GM12878 (cell line): ENCODE measurements at regions not wholly inside any gene's neighbourhood (a gene's known extent, or its start where the extent isn't known, plus 50 kb on each side); places are given as distances from the start of the nearest gene placed in this dataset.

Experiments used
- ATAC-seq: fragments of 200-7000 bp; cut with Tn5 transposase; 3 replicates; pipeline ENCODE4 v1.9.1; 2020; ENCODE audit warnings: mild to moderate bottlenecking, moderate library complexity
- BruUV-seq: library from RNA; stranded (reverse); fragments of 400-500 nt; replicated peaks from 2 replicates; lab custom pipeline; 2021; lab: Mats Ljungman, UMichigan
- CTCF ChIA-PET: fragments of 300-600 bp; sonication (Branson Sonifier 250); formaldehyde crosslinking; extraction: SDS; loops from one replicate; lab custom pipeline; 2021; ENCODE audit warnings: inconsistent platforms; lab: Yijun Ruan, JAX
- POLR2A ChIA-PET: fragments of 350-600 bp; formaldehyde crosslinking; extraction: SDS; loops from one replicate; lab custom pipeline; 2021; ENCODE audit warnings: inconsistent platforms; lab: Charles Lee
- RAD21 ChIA-PET: fragments of 300-600 bp; sonication (Branson Sonifier 250); formaldehyde crosslinking; loops from one replicate; lab custom pipeline; 2023; ENCODE audit warnings: antibody characterized with exemption; ENCODE audit not compliant: unreplicated experiment; lab: Charles Lee
- SMC1A ChIA-PET: fragments of 300-600 bp; sonication (Branson Sonifier 250); formaldehyde crosslinking; loops from one replicate; lab custom pipeline; 2023; ENCODE audit not compliant: unreplicated experiment, uncharacterized antibody; lab: Charles Lee
- DNase-seq: peaks from one replicate; pipeline ENCODE4 v3.0.0-alpha.2; 2011; ENCODE audit warnings: low read depth, low spot score
- FAIRE-seq: peaks from 3 replicates; lab custom pipeline; 2011; peaks lifted over from hg19 to GRCh38; lab: Jason Lieb, UNC
- H2AFZ ChIP-seq: 2 replicates; pipeline ENCODE4 v1.6.0; 2011; ENCODE audit warnings: low read depth, low read length, control low read depth; ENCODE audit not compliant: control insufficient read depth
- H3K27ac ChIP-seq: 2 replicates; pipeline ENCODE4 v1.5.1; 2011; ENCODE audit warnings: control low read depth; ENCODE audit not compliant: control insufficient read depth, insufficient read depth
- H3K27me3 ChIP-seq, 2 experiments: replicated peaks in 1 of 2; 2 replicates each; pipeline versions ENCODE4 v1.6.0 to v1.6.1; 2011; ENCODE audit warnings: low read length in 1 of 2; ENCODE audit not compliant: control insufficient read depth in 2 of 2, insufficient read depth in 2 of 2
- H3K36me3 ChIP-seq, 2 experiments: 2 replicates each; pipeline ENCODE4 v1.5.1; 2011; ENCODE audit warnings: low read length in 1 of 2; ENCODE audit not compliant: control insufficient read depth in 2 of 2, insufficient read depth in 2 of 2
- H3K4me1 ChIP-seq: 2 replicates; pipeline ENCODE4 v1.6.1; 2011; ENCODE audit warnings: mild to moderate bottlenecking, low read length, moderate library complexity, mixed read lengths; ENCODE audit not compliant: control insufficient read depth, insufficient read depth
- H3K4me2 ChIP-seq: 2 replicates; pipeline ENCODE4 v1.6.0; 2011; ENCODE audit warnings: control low read depth; ENCODE audit not compliant: control insufficient read depth, insufficient read depth
- H3K4me3 ChIP-seq: fragments of 200-600 bp; sonication (generic); 2 replicates; pipeline ENCODE4 v1.5.1; 2016
- H3K79me2 ChIP-seq: 2 replicates; pipeline ENCODE4 v1.6.0; 2011; ENCODE audit warnings: low read length; ENCODE audit not compliant: control insufficient read depth, insufficient read depth
- H3K9ac ChIP-seq: 2 replicates; pipeline ENCODE4 v1.8.0; 2011; ENCODE audit warnings: low read length, control low read depth, mixed read lengths; ENCODE audit not compliant: control insufficient read depth, insufficient read depth
- H3K9me3 ChIP-seq: replicated peaks from 3 replicates; pipeline ENCODE4 v1.5.1; 2011; ENCODE audit warnings: mild to moderate bottlenecking, low read length; ENCODE audit not compliant: control insufficient read depth, insufficient read depth
- H4K20me1 ChIP-seq: 2 replicates; pipeline ENCODE4 v1.6.0; 2011; ENCODE audit not compliant: control insufficient read depth, insufficient read depth
- CBFB ChIP-seq: IDR thresholded peaks from 2 replicates; pipeline ENCODE4 v1.6.1; 2016; ENCODE audit warnings: antibody characterized with exemption, low read depth
- CREB1 ChIP-seq: IDR thresholded peaks from 2 replicates; pipeline ENCODE4 v1.6.1; 2012; ENCODE audit warnings: low read depth, mild to moderate bottlenecking, inconsistent platforms
- FOXK2 ChIP-seq: fragments of 450-650 bp; IDR thresholded peaks from 2 replicates; pipeline ENCODE4 v1.6.1; 2017; ENCODE audit warnings: mild to moderate bottlenecking, moderate library complexity
- JUNB ChIP-seq: IDR thresholded peaks from 2 replicates; pipeline ENCODE4 v1.6.1; 2016; ENCODE audit warnings: antibody characterized with exemption, mild to moderate bottlenecking
- RB1 ChIP-seq: fragments of 450-650 bp; formaldehyde crosslinking; IDR thresholded peaks from 2 replicates; pipeline ENCODE4 v1.6.1; 2017; ENCODE audit warnings: mild to moderate bottlenecking, borderline replicate concordance
- SIN3A ChIP-seq: IDR thresholded peaks from 2 replicates; pipeline ENCODE4 v1.6.1; 2012; ENCODE audit warnings: low read depth, low read length, improper control_type of control experiment
- TARDBP ChIP-seq: IDR thresholded peaks from 2 replicates; pipeline ENCODE4 v1.6.1; 2016; ENCODE audit warnings: borderline replicate concordance
- TBL1XR1 ChIP-seq: IDR thresholded peaks from 2 replicates; pipeline ENCODE4 v1.6.1; 2012; ENCODE audit warnings: low read depth, low read length, improper control_type of control experiment
- USF1 ChIP-seq: IDR thresholded peaks from 2 replicates; pipeline ENCODE4 v1.6.1; 2011; ENCODE audit warnings: borderline replicate concordance, low read depth, mild to moderate bottlenecking, moderate library complexity, mixed read lengths, low read length; ENCODE audit not compliant: insufficient read depth; ENCODE audit errors: extremely low read length
- WGBS: methylation state at CpG from one replicate; pipeline ENCODE4 v1.1.6; 2016; ENCODE audit warnings: low lambda C conversion rate; ENCODE audit not compliant: insufficient replicate concordance, insufficient coverage; ENCODE audit errors: missing lambda C conversion rate; 5-methylcytosine and 5-hydroxymethylcytosine counted together
- in situ Hi-C: fragments of 300-500 bp; cut with MboI; formaldehyde crosslinking; loops from 9 replicates; pipeline ENCODE4 v1.14.3; 2018; ENCODE audit warnings: mixed read lengths
- intact Hi-C: fragments of 100-400 bp; cut with micrococcal nuclease; formaldehyde crosslinking; loops from one replicate; pipeline ENCODE4 v1.14.2; 2022; ENCODE audit not compliant: unreplicated experiment
- TF ChIP-seq, protein P1 (sequence below): IDR thresholded peaks from 2 replicates; pipeline ENCODE4 v1.6.1; 2012; ENCODE audit warnings: improper control_type of control experiment, low read depth, low read length; ENCODE audit not compliant: insufficient replicate concordance

GRCh38 chr5:124210111-124210910, 536.1 kb downstream of the ZNF608 start:
- ATAC-seq (no peak), FAIRE-seq (no peak), DNase-seq (no peak)
- Histone ChIP-seq H3K9ac (no peak overlapping the region), H3K4me2 (no peak overlapping the region), H3K4me1 (no peaks in the 10 kb centered on the region), H3K79me2 (no peaks in the 10 kb centered on the region), H2AFZ (no peak overlapping the region), H4K20me1 (no peaks in the 10 kb centered on the region), H3K27ac (no peak overlapping the region), H3K4me3 (no peak overlapping the region), H3K9me3 (no peaks in the 10 kb centered on the region; the same call in 2 of the 3 replicates), H3K27me3 (no peaks in the 10 kb centered on the region), H3K36me3 (no peaks in the 10 kb centered on the region)
- POLR2A ChIA-PET, result no interaction called here
- SMC1A ChIA-PET, result no interaction called here
- no peak for TF ChIP-seq TARDBP
- TF ChIP-seq, protein P1, sequence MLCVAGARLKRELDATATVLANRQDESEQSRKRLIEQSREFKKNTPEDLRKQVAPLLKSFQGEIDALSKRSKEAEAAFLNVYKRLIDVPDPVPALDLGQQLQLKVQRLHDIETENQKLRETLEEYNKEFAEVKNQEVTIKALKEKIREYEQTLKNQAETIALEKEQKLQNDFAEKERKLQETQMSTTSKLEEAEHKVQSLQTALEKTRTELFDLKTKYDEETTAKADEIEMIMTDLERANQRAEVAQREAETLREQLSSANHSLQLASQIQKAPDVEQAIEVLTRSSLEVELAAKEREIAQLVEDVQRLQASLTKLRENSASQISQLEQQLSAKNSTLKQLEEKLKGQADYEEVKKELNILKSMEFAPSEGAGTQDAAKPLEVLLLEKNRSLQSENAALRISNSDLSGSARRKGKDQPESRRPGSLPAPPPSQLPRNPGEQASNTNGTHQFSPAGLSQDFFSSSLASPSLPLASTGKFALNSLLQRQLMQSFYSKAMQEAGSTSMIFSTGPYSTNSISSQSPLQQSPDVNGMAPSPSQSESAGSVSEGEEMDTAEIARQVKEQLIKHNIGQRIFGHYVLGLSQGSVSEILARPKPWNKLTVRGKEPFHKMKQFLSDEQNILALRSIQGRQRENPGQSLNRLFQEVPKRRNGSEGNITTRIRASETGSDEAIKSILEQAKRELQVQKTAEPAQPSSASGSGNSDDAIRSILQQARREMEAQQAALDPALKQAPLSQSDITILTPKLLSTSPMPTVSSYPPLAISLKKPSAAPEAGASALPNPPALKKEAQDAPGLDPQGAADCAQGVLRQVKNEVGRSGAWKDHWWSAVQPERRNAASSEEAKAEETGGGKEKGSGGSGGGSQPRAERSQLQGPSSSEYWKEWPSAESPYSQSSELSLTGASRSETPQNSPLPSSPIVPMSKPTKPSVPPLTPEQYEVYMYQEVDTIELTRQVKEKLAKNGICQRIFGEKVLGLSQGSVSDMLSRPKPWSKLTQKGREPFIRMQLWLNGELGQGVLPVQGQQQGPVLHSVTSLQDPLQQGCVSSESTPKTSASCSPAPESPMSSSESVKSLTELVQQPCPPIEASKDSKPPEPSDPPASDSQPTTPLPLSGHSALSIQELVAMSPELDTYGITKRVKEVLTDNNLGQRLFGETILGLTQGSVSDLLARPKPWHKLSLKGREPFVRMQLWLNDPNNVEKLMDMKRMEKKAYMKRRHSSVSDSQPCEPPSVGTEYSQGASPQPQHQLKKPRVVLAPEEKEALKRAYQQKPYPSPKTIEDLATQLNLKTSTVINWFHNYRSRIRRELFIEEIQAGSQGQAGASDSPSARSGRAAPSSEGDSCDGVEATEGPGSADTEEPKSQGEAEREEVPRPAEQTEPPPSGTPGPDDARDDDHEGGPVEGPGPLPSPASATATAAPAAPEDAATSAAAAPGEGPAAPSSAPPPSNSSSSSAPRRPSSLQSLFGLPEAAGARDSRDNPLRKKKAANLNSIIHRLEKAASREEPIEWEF, result no peak
- TF ChIP-seq RB1, result no peak
- no peak for TF ChIP-seq FOXK2
- no peak for TF ChIP-seq SIN3A
- TF ChIP-seq CBFB, result no peak
- no peak for TF ChIP-seq TBL1XR1
- no peak for TF ChIP-seq CREB1
- TF ChIP-seq JUNB, result no peak
- TF ChIP-seq USF1, result no peak
- in situ Hi-C loops, result no loop called here
- BruUV-seq, result no TSS peak
- CTCF ChIA-PET, result interaction anchor here (1.1 kb wide), 1 partner anchor 51 kb away, joined by 3 read pairs; no protein-coding TSS in a partner anchor
- RAD21 ChIA-PET, result no interaction called here
- intact Hi-C loops, result no loop called here
- 0% methylated on average over 2 of the region's 2 CpGs for WGBS
